Duodenal mucosa (tissue), 2 donors: ENCODE measurements at regions not wholly inside any gene's neighbourhood (a gene's known extent, or its start where the extent isn't known, plus 50 kb on each side); places are given as distances from the start of the nearest gene placed in this dataset.

ENCODE experiments used
- H3K27ac ChIP-seq: one replicate; pipeline ENCODE4 v1.7.0; 2013; ENCODE audit warnings: low read depth, low read length
- H3K27me3 ChIP-seq, 2 donors: one replicate each; pipeline ENCODE4 v1.7.0; 2013; ENCODE audit warnings: low read length in 2 of 2, control low read depth in 1 of 2; ENCODE audit not compliant: insufficient read depth in 2 of 2, control insufficient read depth in 1 of 2
- H3K36me3 ChIP-seq, 2 donors: one replicate each; pipeline ENCODE4 v1.7.0; 2013; ENCODE audit warnings: low read length in 2 of 2, control low read depth in 1 of 2; ENCODE audit not compliant: insufficient read depth in 2 of 2, control insufficient read depth in 1 of 2
- H3K4me1 ChIP-seq, 2 donors: one replicate each; pipeline ENCODE4 v1.7.0; 2013; ENCODE audit warnings: low read length in 2 of 2, control low read depth in 1 of 2; ENCODE audit not compliant: insufficient read depth in 2 of 2, control insufficient read depth in 1 of 2
- H3K4me3 ChIP-seq, 2 donors: one replicate each; pipeline ENCODE4 v1.7.0; 2013; ENCODE audit warnings: low read length in 2 of 2, low read depth in 1 of 2
- H3K9ac ChIP-seq, 2 donors: one replicate each; pipeline ENCODE4 v1.7.0; 2013; ENCODE audit warnings: low read length in 2 of 2, low read depth in 1 of 2
- H3K9me3 ChIP-seq, 2 donors: one replicate each; pipeline ENCODE4 v1.7.0; 2013; ENCODE audit warnings: low read length in 2 of 2, control low read depth in 1 of 2; ENCODE audit not compliant: control insufficient read depth in 1 of 2

DNA sequence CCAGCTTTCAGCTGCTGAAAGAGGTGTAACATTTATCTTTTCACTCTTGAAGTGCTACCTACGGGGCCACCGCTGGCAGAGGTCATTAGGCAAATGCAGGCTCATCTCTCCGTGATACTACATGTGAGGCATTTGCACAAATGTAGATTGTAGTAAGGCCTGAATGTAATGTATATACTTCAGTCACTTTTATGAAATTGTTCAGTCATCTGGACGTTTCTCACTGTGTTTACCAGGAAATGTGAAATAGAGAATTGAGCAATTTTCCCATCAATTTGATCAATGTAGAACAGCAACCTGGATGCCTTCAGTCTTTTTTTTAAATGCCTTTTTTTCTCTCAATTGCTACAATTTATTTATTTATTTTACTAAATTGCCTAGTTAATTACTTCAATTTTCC is 368.3 kb upstream of the AZI2 start:
- Histone ChIP-seq H3K9me3 (no peaks in the 10 kb centered on the region), H3K36me3 (no peaks in the 10 kb centered on the region), H3K9ac (no peak overlapping the region), H3K4me3 (no peak overlapping the region), H3K4me1 (no peaks in the 10 kb centered on the region), H3K27ac (no peak overlapping the region), H3K27me3 (no peaks in the 10 kb centered on the region)

DNA sequence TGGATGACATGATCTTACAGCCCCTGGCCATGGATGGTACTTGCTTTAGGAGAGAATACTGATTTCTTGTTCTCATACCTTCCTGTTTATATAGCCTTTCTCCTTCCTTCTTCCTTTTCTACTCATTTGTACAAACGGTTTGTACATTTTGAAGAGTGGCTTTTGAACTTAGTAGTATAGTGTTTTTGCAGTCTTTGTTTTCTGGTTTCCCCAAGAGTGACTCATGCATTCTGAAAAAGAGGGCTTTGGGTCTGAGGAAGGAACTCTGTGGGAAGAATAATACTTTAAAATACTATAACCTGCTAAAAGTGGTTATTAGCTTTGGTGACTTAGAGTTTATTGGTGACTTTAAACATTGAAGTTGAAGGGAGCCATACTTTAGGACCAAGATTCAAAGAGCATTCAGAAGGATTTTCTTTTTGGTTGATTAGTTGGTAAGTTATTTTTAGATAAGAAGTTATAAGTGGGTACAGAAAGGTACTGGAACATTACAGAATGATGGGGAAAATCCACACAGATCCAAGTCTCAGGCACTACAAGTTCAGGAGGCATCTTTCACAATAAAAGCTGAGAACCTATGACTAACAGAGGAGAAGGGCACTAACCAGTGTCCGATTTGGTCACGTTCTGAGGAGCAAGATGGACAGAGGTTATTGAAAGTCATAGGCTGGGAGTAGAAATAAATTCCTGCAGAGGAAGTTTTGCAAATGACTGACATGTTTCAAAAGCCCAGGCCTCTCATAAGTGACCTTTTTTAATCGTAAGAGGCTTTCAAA is 369.6 kb upstream of the AZI2 start:
- Histone ChIP-seq H3K27me3 (no peaks in the 10 kb centered on the region), H3K9ac (no peak overlapping the region), H3K27ac (no peak overlapping the region), H3K36me3 (no peaks in the 10 kb centered on the region), H3K4me1 (no peaks in the 10 kb centered on the region), H3K4me3 (no peak overlapping the region), H3K9me3 (no peaks in the 10 kb centered on the region)

DNA sequence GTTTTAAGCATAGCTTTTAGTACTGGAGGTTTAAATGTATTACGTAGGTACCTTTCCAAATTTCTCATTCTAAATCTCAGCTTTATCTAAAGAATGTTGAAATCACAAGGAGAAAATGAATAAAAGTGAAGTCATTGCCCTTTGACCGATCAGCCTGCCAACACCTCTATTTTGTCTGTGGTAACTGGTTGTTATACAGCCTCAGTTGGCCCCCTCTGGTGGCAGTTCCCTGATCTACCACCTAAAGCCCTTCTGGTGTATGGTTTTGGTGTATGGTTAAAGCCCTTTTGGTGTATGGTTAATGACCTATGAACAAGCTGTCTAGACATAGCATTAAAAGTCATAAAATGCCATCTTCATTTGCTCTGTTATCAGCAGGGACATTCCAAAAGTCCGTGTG is 378.2 kb upstream of the AZI2 start:
- Histone ChIP-seq H3K4me1 (no peaks in the 10 kb centered on the region), H3K9me3 (peaks cover 0 to 3% of the 10 kb centered on the region in 2 donors), H3K9ac (no peak overlapping the region), H3K27ac (no peak overlapping the region), H3K4me3 (no peak overlapping the region), H3K27me3 (no peaks in the 10 kb centered on the region), H3K36me3 (no peaks in the 10 kb centered on the region)

DNA sequence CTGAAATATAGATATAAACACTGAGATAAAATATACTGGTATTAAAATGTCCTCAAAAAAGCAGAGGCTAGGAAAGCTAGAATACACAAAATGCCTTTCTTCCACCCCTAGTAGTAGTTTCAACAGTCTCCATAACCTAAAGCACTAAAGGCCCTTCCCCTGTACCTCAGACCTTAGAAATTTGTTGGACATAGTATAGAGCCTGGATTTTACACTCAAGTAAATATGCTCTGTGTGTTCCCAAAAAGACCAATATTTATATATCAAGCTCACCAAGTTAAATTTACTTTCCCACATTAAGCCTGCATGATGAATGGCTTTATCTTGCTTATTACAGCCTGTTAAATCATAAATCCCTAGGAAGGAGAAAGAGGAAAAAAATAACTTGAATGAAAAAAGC is 378.7 kb upstream of the AZI2 start:
- H3K27me3 ChIP-seq, result no peaks in the 10 kb centered on the region
- no peak overlapping the region for H3K27ac ChIP-seq
- no peak overlapping the region for H3K4me3 ChIP-seq
- H3K4me1 ChIP-seq, result no peaks in the 10 kb centered on the region
- H3K36me3 ChIP-seq, result no peaks in the 10 kb centered on the region
- H3K9ac ChIP-seq, result no peak overlapping the region
- H3K9me3 ChIP-seq, result peaks cover 0 to 3% of the 10 kb centered on the region in 2 donors

DNA sequence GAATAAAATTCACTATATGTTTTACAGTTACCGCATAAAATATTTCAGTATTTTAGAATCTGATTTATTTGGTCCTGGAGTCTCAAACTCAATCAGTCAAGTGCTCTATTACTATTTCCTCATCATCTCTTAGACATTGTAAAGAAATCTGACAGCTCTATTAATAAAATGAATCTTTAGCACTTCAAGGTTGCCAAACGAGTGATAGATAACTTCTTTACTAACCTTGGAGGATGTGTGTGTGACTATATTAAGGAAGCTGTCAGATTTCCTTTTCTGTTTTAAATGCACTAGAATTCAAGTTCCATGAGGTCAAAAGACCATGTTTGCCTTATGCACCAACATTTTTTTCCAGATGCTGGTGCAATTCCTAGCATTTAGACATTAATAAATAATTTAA is 389.8 kb upstream of the AZI2 start:
- no peak overlapping the region for H3K4me3 ChIP-seq
- H3K27ac ChIP-seq, result no peak overlapping the region
- H3K27me3 ChIP-seq, result no peaks in the 10 kb centered on the region
- H3K9me3 ChIP-seq, result peaks cover 0 to 3% of the 10 kb centered on the region in 2 donors
- H3K9ac ChIP-seq, result no peak overlapping the region
- no peaks in the 10 kb centered on the region for H3K4me1 ChIP-seq
- no peaks in the 10 kb centered on the region for H3K36me3 ChIP-seq

DNA sequence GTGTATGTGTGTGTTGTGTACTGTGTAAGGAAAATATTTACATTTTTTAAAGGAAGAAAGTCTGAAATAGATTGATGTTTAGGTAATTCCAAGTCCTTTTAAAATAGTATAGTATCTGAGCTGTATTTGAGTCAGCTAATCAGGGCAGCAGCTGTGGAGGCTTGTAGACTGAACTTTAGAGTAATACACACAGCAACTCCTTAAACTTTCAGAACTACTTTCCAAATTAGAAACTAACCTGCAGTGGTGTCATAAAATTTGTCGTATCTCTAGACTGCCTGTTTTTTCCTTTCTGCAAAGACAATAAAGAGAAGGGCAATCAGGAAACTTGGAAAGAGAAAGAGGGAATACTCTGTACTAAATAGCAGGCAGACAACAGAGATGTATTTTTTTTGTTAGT is 391.0 kb upstream of the AZI2 start:
- H3K36me3 ChIP-seq, result no peaks in the 10 kb centered on the region
- H3K9ac ChIP-seq, result no peak overlapping the region
- peaks cover 0 to 3% of the 10 kb centered on the region in 2 donors for H3K9me3 ChIP-seq
- no peaks in the 10 kb centered on the region for H3K4me1 ChIP-seq
- H3K4me3 ChIP-seq, result no peak overlapping the region
- no peak overlapping the region for H3K27ac ChIP-seq
- H3K27me3 ChIP-seq, result no peaks in the 10 kb centered on the region

DNA sequence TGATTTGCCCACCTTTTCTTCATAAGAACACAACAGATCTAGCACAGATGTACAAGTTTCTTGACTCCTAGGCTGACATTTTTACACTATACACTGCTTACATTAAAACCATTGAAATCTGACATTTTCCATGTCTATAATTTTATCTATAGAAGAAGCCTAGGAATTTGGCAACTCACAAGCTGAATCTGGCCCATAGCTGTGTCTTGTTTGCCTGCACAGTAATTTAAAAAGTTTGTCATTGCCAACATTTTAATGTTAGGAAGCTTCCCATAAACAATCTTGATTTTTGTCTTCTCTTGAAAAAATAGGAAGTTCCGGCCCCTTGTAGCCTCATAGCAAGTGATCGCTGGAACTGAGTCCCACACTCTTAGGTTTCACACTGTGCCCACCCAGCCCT is 394.6 kb upstream of the AZI2 start:
- H3K4me1 ChIP-seq, result no peaks in the 10 kb centered on the region
- no peak overlapping the region for H3K9ac ChIP-seq
- no peak overlapping the region for H3K27ac ChIP-seq
- no peak overlapping the region for H3K4me3 ChIP-seq
- no peaks in the 10 kb centered on the region for H3K36me3 ChIP-seq
- H3K27me3 ChIP-seq, result no peaks in the 10 kb centered on the region
- no peaks in the 10 kb centered on the region for H3K9me3 ChIP-seq

DNA sequence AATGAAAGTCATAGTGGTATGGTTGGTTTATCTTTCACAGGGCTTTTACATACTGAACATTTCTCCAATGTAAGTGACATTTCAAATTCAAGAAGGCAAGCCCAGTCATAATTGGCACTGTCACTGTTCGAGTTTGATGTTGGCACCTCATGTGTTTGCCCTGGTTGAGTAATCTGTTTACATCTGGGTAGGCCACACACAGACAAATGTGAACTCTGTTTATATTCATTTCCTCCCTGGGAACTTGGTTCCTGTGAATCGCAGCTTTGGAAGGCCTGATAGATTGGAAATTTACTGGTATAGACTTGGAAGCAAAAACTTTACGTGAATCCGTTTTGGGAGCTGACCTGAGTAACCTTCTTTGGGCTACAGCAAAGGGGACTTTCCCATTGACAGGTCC is 395.2 kb upstream of the AZI2 start:
- Histone ChIP-seq H3K9me3 (no peaks in the 10 kb centered on the region), H3K36me3 (no peaks in the 10 kb centered on the region), H3K27ac (no peak overlapping the region), H3K4me1 (no peaks in the 10 kb centered on the region), H3K9ac (no peak overlapping the region), H3K27me3 (no peaks in the 10 kb centered on the region), H3K4me3 (no peak overlapping the region)

DNA sequence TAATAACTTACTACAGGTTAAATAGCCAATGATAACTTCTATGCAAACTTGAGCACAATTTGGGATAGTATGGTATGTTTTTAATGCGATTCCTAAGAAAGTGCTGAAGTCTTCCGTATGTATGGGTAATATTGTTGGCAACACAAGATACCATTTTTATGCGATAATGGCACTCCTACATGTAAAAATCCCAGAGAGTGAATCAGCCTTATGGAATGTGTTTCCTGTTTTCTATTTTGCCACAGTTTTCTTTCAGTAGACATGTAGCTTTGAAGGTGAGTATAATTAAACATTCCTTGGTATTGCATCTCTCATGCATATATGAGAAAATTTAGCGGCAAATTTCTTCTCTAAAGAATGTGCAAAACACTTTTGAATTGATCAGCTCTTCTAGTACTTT is 396.8 kb upstream of the AZI2 start:
- H3K27ac ChIP-seq, result no peak overlapping the region
- no peaks in the 10 kb centered on the region for H3K4me1 ChIP-seq
- H3K4me3 ChIP-seq, result no peak overlapping the region
- no peaks in the 10 kb centered on the region for H3K36me3 ChIP-seq
- peaks cover 0 to 3% of the 10 kb centered on the region in 2 donors for H3K9me3 ChIP-seq
- H3K27me3 ChIP-seq, result no peaks in the 10 kb centered on the region
- no peak overlapping the region for H3K9ac ChIP-seq

DNA sequence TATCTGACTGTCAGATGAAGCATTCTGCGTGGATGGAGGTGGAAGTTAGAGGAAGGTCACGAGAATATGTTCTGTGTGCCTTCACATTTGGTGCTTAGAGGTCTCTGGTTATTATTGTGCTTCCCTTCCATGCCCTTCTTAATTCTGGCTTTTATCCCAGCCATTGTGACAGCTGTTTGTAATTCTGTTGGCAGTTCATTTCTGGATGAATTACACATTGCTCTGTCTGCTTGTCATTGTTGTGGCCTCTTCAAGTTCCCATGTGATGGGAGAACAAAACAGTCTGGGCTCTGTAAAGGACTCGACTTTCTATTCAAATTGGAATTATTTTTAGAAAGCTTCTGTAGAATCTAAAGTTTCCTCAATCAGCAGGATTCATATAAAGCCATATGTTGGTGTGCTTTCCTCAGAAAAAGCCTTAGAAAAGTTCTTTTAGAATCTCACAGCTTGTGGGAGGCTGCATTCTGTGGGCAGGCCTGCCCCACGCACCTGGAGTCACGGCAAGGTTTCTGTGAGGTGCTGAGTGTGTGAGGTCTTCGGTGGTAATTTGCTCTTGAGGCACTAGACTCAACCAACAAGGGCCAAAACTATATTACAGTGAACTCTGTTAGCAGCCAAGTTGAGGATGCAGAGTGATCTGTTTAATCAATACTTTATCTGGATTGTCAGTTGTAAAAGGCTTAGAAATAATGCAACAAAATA is 397.4 kb upstream of the AZI2 start:
- Histone ChIP-seq H3K27me3 (no peaks in the 10 kb centered on the region), H3K9ac (no peak overlapping the region), H3K4me1 (no peaks in the 10 kb centered on the region), H3K9me3 (peaks cover 0 to 4% of the 10 kb centered on the region in 2 donors), H3K36me3 (no peaks in the 10 kb centered on the region), H3K4me3 (no peak overlapping the region), H3K27ac (no peak overlapping the region)
